ENCODE measurements at regions not wholly inside any gene's neighbourhood (a gene's known extent, or its start where the extent isn't known, plus 50 kb on each side); places are given as distances from the start of the nearest gene placed in this dataset.

DNA sequence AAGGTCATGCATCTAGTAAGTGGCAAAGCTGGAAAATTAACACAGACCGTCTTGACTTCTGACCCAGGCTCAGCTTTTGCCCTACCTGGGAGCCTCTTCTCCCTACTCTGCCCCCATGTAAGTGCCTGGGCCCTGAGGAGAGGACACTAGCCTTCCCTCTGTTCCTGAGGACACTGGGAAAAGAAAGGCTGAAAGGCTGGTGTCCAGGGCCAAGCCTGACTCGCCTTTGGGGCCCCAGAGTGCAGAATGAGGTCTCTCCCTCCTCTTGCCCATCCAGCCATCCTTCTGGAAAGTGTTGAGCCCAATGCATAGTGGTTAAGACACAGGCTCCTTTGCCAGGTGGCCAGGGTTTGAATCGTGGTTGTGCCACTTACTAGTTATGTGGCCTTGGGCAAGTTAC is 91.5 kb downstream of the PJA1 start:
- intact Hi-C loops (cut with micrococcal nuclease) (no loop called here), dilution Hi-C loops (cut with MboI; ENCODE audit: extremely low pct_ligation_motif_present, low sequenced_read_pairs) (no loop called here)
- Histone ChIP-seq H3K9me1 (replicated peaks; ENCODE audit: control insufficient read depth, extremely low read depth, insufficient read depth, low read length) (no peaks in the 10 kb centered on the region), H3K4me3 (replicated peaks in 1 of 3; ENCODE audit: insufficient read depth in 1 of 3, low read depth in 1 of 3, low read length in 3 of 3) (no peak overlapping the region), H3K4me1 (ENCODE audit: control insufficient read depth, extremely low read depth, insufficient read depth, low read length) (no peaks in the 10 kb centered on the region), H3K27me3 (ENCODE audit: control insufficient read depth in 2 of 2, insufficient read depth in 2 of 2, low read length in 2 of 2) (no peaks in the 10 kb centered on the region), H3K9me3 (replicated peaks; ENCODE audit: control insufficient read depth, insufficient read depth, low read length) (no peaks in the 10 kb centered on the region), H3K27ac (ENCODE audit: insufficient read depth, low read depth, low read length) (no peak overlapping the region), H3K79me2 (ENCODE audit: control insufficient read depth, insufficient read depth, low read length) (no peaks in the 10 kb centered on the region), H3K36me3 (ENCODE audit: control insufficient read depth in 2 of 2, extremely low read depth in 1 of 2, insufficient read depth in 2 of 2, low read length in 2 of 2) (no peaks in the 10 kb centered on the region), H2AFZ (ENCODE audit: low read depth, low read length) (no peak overlapping the region), H4K20me1 (replicated peaks; ENCODE audit: control insufficient read depth, extremely low read depth, insufficient read depth, low read length) (no peaks in the 10 kb centered on the region), H3K9ac (replicated peaks; ENCODE audit: extremely low read depth, insufficient read depth, low read length) (no peak overlapping the region), H3K4me2 (ENCODE audit: insufficient read depth, low read length) (no peak overlapping the region)
- BruUV-seq (replicated peaks), result no TSS peak
- FAIRE-seq (no peak), DNase-seq (ENCODE audit: low read depth, low spot score) (no peak)
- no peak for TF ChIP-seq GATA2 (IDR thresholded peaks at IDR 0.05; ENCODE audit: insufficient read depth, insufficient read length, low read depth, low read length)
- no peak for TF ChIP-seq FOS (IDR thresholded peaks at IDR 0.05; ENCODE audit: borderline replicate concordance, insufficient read depth, low read length)
- no peak for TF ChIP-seq JUN (IDR thresholded peaks at IDR 0.05; ENCODE audit: borderline replicate concordance, insufficient read depth, insufficient read length, low read depth)
- TF ChIP-seq, protein P1, sequence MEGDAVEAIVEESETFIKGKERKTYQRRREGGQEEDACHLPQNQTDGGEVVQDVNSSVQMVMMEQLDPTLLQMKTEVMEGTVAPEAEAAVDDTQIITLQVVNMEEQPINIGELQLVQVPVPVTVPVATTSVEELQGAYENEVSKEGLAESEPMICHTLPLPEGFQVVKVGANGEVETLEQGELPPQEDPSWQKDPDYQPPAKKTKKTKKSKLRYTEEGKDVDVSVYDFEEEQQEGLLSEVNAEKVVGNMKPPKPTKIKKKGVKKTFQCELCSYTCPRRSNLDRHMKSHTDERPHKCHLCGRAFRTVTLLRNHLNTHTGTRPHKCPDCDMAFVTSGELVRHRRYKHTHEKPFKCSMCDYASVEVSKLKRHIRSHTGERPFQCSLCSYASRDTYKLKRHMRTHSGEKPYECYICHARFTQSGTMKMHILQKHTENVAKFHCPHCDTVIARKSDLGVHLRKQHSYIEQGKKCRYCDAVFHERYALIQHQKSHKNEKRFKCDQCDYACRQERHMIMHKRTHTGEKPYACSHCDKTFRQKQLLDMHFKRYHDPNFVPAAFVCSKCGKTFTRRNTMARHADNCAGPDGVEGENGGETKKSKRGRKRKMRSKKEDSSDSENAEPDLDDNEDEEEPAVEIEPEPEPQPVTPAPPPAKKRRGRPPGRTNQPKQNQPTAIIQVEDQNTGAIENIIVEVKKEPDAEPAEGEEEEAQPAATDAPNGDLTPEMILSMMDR (IDR thresholded peaks at IDR 0.05; ENCODE audit: extremely low read depth in 1 of 2, insufficient read depth in 1 of 2, low read depth in 1 of 2, low read length in 2 of 2), result no peak
- TF ChIP-seq POLR2A (IDR thresholded peaks at IDR 0.05; ENCODE audit: low read depth, low read length), result no peak
- no peak for TF ChIP-seq POLR2AphosphoS5 (IDR thresholded peaks at IDR 0.05; ENCODE audit: insufficient read depth, low read depth, low read length)
- TF ChIP-seq MYC (IDR thresholded peaks at IDR 0.05; ENCODE audit: low read depth, low read length), result no peak
- TF ChIP-seq EZH2 (IDR thresholded peaks at IDR 0.05; ENCODE audit: borderline replicate concordance, low read depth, low read length, severe bottlenecking), result no peak
- TF ChIP-seq, protein P2, sequence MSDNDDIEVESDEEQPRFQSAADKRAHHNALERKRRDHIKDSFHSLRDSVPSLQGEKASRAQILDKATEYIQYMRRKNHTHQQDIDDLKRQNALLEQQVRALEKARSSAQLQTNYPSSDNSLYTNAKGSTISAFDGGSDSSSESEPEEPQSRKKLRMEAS (IDR thresholded peaks at IDR 0.05; ENCODE audit: insufficient read depth, insufficient read length), result no peak
- ChIA-PET CTCF (no interaction called here), POLR2A (no interaction called here)

All from endothelial cell of umbilical vein (primary cell).